ENCODE measurements at regions not wholly inside any gene's neighbourhood (a gene's known extent, or its start where the extent isn't known, plus 50 kb on each side); places are given as distances from the start of the nearest gene placed in this dataset.
A peak's percentile ranks its signal among the peaks of the same experiment; 100 is the strongest.

DNA sequence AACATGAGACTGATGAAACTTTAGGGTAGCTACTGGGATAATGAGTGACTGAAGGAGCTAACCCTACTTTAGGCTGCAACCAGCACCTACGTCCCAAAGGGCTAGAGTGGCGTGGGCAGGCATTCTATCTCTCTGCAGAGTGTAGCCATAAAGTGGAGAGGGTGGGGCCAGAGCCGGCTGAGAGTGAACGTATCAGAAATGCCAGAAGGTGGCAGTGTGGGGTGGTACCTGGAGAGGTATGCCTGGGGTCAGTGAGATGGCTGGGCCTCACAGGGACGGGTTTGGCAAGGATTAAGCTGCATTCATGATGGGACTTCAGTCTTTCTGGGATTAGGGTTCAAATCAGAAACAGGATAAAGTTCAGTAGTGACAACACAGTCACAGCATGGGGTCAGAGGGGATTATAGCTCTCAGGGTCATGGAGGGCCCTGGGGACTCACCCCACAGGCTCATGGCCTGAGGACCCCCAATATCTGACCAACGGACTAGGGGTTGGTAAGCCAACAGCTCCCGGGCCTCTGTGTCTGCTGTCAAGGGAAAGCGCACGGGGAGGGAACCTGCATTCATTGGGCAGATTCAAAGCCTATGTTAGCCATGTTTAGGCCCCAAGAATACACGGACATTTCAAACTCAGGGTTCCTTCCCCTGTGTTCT, 86.5 kb upstream of the FOXB1 start (continued):
- TF ChIP-seq TRIM28 (IDR thresholded peaks at IDR 0.05; ENCODE audit: borderline replicate concordance, low read length) (no peak), ZNF654 (tag by site-specific recombination; IDR thresholded peaks at IDR 0.05; ENCODE audit: low read depth) (peak; percentile 89), ZNF664 (tag by site-specific recombination; IDR thresholded peaks at IDR 0.05) (no peak), YY1 (tag by site-specific recombination; IDR thresholded peaks at IDR 0.05) (0 out of 2 replicates have a peak, but pooled peaks have one; percentile 14), FEZF1 (tag by site-specific recombination; IDR thresholded peaks at IDR 0.05) (no peak), PRDM1 (tag by site-specific recombination; IDR thresholded peaks at IDR 0.05) (no peak), ZFP69B (tag by site-specific recombination; IDR thresholded peaks at IDR 0.05) (peak; percentile 59; the same call in 1 of the 2 replicates), ZNF530 (tag by site-specific recombination; IDR thresholded peaks at IDR 0.05; ENCODE audit: low read depth) (no peak), ZNF48 (tag by site-specific recombination; IDR thresholded peaks at IDR 0.05) (no peak), ZNF404 (tag by site-specific recombination; IDR thresholded peaks at IDR 0.05) (no peak), ZNF670 (tag by site-specific recombination; IDR thresholded peaks at IDR 0.05; ENCODE audit: low read depth) (no peak), ZNF701 (tag by site-specific recombination; IDR thresholded peaks at IDR 0.05) (no peak), GLI2 (tag by site-specific recombination; IDR thresholded peaks at IDR 0.05; ENCODE audit: borderline replicate concordance, low read depth) (no peak)
- TF ChIP-seq, protein P1, sequence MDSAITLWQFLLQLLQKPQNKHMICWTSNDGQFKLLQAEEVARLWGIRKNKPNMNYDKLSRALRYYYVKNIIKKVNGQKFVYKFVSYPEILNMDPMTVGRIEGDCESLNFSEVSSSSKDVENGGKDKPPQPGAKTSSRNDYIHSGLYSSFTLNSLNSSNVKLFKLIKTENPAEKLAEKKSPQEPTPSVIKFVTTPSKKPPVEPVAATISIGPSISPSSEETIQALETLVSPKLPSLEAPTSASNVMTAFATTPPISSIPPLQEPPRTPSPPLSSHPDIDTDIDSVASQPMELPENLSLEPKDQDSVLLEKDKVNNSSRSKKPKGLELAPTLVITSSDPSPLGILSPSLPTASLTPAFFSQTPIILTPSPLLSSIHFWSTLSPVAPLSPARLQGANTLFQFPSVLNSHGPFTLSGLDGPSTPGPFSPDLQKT (IDR thresholded peaks at IDR 0.05; ENCODE audit: borderline replicate concordance, low read depth, low read length) = no peak
- TF ChIP-seq, protein P2, sequence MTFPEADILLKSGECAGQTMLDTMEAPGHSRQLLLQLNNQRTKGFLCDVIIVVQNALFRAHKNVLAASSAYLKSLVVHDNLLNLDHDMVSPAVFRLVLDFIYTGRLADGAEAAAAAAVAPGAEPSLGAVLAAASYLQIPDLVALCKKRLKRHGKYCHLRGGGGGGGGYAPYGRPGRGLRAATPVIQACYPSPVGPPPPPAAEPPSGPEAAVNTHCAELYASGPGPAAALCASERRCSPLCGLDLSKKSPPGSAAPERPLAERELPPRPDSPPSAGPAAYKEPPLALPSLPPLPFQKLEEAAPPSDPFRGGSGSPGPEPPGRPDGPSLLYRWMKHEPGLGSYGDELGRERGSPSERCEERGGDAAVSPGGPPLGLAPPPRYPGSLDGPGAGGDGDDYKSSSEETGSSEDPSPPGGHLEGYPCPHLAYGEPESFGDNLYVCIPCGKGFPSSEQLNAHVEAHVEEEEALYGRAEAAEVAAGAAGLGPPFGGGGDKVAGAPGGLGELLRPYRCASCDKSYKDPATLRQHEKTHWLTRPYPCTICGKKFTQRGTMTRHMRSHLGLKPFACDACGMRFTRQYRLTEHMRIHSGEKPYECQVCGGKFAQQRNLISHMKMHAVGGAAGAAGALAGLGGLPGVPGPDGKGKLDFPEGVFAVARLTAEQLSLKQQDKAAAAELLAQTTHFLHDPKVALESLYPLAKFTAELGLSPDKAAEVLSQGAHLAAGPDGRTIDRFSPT (tag by site-specific recombination; IDR thresholded peaks at IDR 0.05) = no peak
- TF ChIP-seq, protein P3, sequence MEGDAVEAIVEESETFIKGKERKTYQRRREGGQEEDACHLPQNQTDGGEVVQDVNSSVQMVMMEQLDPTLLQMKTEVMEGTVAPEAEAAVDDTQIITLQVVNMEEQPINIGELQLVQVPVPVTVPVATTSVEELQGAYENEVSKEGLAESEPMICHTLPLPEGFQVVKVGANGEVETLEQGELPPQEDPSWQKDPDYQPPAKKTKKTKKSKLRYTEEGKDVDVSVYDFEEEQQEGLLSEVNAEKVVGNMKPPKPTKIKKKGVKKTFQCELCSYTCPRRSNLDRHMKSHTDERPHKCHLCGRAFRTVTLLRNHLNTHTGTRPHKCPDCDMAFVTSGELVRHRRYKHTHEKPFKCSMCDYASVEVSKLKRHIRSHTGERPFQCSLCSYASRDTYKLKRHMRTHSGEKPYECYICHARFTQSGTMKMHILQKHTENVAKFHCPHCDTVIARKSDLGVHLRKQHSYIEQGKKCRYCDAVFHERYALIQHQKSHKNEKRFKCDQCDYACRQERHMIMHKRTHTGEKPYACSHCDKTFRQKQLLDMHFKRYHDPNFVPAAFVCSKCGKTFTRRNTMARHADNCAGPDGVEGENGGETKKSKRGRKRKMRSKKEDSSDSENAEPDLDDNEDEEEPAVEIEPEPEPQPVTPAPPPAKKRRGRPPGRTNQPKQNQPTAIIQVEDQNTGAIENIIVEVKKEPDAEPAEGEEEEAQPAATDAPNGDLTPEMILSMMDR (tag by site-specific recombination; IDR thresholded peaks at IDR 0.05) = peak; percentile 76
- TF ChIP-seq, protein P4, sequence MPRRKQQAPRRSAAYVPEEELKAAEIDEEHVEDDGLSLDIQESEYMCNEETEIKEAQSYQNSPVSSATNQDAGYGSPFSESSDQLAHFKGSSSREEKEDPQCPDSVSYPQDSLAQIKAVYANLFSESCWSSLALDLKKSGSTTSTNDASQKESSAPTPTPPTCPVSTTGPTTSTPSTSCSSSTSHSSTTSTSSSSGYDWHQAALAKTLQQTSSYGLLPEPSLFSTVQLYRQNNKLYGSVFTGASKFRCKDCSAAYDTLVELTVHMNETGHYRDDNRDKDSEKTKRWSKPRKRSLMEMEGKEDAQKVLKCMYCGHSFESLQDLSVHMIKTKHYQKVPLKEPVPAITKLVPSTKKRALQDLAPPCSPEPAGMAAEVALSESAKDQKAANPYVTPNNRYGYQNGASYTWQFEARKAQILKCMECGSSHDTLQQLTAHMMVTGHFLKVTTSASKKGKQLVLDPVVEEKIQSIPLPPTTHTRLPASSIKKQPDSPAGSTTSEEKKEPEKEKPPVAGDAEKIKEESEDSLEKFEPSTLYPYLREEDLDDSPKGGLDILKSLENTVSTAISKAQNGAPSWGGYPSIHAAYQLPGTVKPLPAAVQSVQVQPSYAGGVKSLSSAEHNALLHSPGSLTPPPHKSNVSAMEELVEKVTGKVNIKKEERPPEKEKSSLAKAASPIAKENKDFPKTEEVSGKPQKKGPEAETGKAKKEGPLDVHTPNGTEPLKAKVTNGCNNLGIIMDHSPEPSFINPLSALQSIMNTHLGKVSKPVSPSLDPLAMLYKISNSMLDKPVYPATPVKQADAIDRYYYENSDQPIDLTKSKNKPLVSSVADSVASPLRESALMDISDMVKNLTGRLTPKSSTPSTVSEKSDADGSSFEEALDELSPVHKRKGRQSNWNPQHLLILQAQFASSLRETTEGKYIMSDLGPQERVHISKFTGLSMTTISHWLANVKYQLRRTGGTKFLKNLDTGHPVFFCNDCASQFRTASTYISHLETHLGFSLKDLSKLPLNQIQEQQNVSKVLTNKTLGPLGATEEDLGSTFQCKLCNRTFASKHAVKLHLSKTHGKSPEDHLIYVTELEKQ (tag by site-specific recombination; IDR thresholded peaks at IDR 0.05; ENCODE audit: borderline replicate concordance) = no peak
- TF ChIP-seq, protein P5, sequence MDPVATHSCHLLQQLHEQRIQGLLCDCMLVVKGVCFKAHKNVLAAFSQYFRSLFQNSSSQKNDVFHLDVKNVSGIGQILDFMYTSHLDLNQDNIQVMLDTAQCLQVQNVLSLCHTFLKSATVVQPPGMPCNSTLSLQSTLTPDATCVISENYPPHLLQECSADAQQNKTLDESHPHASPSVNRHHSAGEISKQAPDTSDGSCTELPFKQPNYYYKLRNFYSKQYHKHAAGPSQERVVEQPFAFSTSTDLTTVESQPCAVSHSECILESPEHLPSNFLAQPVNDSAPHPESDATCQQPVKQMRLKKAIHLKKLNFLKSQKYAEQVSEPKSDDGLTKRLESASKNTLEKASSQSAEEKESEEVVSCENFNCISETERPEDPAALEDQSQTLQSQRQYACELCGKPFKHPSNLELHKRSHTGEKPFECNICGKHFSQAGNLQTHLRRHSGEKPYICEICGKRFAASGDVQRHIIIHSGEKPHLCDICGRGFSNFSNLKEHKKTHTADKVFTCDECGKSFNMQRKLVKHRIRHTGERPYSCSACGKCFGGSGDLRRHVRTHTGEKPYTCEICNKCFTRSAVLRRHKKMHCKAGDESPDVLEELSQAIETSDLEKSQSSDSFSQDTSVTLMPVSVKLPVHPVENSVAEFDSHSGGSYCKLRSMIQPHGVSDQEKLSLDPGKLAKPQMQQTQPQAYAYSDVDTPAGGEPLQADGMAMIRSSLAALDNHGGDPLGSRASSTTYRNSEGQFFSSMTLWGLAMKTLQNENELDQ (tag by site-specific recombination; IDR thresholded peaks at IDR 0.05; ENCODE audit: low read depth) = no peak
- TF ChIP-seq, protein P6, sequence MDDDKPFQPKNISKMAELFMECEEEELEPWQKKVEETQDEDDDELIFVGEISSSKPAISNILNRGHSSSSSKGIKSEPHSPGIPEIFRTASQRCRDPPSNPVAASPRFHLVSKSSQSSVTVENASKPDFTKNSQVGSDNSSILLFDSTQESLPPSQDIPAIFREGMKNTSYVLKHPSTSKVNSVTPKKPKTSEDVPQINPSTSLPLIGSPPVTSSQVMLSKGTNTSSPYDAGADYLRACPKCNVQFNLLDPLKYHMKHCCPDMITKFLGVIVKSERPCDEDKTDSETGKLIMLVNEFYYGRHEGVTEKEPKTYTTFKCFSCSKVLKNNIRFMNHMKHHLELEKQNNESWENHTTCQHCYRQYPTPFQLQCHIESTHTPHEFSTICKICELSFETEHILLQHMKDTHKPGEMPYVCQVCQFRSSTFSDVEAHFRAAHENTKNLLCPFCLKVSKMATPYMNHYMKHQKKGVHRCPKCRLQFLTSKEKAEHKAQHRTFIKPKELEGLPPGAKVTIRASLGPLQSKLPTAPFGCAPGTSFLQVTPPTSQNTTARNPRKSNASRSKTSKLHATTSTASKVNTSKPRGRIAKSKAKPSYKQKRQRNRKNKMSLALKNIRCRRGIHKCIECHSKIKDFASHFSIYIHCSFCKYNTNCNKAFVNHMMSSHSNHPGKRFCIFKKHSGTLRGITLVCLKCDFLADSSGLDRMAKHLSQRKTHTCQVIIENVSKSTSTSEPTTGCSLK (tag by site-specific recombination; IDR thresholded peaks at IDR 0.05) = no peak
- TF ChIP-seq, protein P7, sequence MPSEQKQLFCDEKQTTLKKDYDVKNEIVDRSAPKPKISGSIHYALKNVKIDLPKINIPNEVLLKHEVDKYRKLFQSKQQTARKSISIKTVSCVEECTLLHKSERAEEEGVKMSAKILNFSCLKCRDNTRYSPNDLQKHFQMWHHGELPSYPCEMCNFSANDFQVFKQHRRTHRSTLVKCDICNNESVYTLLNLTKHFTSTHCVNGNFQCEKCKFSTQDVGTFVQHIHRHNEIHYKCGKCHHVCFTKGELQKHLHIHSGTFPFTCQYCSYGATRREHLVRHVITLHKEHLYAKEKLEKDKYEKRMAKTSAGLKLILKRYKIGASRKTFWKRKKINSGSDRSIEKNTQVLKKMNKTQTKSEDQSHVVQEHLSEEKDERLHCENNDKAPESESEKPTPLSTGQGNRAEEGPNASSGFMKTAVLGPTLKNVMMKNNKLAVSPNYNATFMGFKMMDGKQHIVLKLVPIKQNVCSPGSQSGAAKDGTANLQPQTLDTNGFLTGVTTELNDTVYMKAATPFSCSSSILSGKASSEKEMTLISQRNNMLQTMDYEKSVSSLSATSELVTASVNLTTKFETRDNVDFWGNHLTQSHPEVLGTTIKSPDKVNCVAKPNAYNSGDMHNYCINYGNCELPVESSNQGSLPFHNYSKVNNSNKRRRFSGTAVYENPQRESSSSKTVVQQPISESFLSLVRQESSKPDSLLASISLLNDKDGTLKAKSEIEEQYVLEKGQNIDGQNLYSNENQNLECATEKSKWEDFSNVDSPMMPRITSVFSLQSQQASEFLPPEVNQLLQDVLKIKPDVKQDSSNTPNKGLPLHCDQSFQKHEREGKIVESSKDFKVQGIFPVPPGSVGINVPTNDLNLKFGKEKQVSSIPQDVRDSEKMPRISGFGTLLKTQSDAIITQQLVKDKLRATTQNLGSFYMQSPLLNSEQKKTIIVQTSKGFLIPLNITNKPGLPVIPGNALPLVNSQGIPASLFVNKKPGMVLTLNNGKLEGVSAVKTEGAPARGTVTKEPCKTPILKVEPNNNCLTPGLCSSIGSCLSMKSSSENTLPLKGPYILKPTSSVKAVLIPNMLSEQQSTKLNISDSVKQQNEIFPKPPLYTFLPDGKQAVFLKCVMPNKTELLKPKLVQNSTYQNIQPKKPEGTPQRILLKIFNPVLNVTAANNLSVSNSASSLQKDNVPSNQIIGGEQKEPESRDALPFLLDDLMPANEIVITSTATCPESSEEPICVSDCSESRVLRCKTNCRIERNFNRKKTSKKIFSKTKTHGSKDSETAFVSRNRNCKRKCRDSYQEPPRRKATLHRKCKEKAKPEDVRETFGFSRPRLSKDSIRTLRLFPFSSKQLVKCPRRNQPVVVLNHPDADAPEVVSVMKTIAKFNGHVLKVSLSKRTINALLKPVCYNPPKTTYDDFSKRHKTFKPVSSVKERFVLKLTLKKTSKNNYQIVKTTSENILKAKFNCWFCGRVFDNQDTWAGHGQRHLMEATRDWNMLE (tag by site-specific recombination; conservative IDR thresholded peaks at IDR 0.05; ENCODE audit: low read depth) = no peak
